HG03196 (cell line): ENCODE measurements at regions not wholly inside any gene's neighbourhood (a gene's known extent, or its start where the extent isn't known, plus 50 kb on each side); places are given as distances from the start of the nearest gene placed in this dataset.
"Not testable (repeated sequence)": the region's sequence is repeated elsewhere in the genome, so short reads cannot be mapped to it uniquely, and the experiment has no call there.

Experiments used
- ATAC-seq: cut with Tn5 transposase; IDR thresholded peaks from one replicate; pipeline ENCODE4 v1.9.1; 2021; ENCODE audit not compliant: unreplicated experiment

- ATAC-seq = no peak
Measured at GRCh38 chr2:52423655-52424054, 1343.9 kb upstream of the CHAC2 start.

- ATAC-seq = no peak
Measured at GRCh38 chr2:52423111-52423510, 1344.5 kb upstream of the CHAC2 start.

- ATAC-seq = no peak
Measured at GRCh38 chr2:52416340-52416739, 1351.3 kb upstream of the CHAC2 start.

- ATAC-seq = no peak
Measured at GRCh38 chr2:52414561-52415295, 1352.9 kb upstream of the CHAC2 start.

- not testable (repeated sequence) for ATAC-seq
Measured at GRCh38 chr2:52409308-52410118, 1358.1 kb upstream of the CHAC2 start.

- no peak for ATAC-seq
Measured at GRCh38 chr2:52405980-52406379, 1361.6 kb upstream of the CHAC2 start.

- no peak for ATAC-seq
Measured at GRCh38 chr2:52404866-52405265, 1362.7 kb upstream of the CHAC2 start.

GRCh38 chr2:52404046-52404445 is 1363.6 kb upstream of the CHAC2 start:
- no peak for ATAC-seq

- no peak for ATAC-seq
Measured at GRCh38 chr2:52402128-52402527, 1365.5 kb upstream of the CHAC2 start.

GRCh38 chr2:52396836-52397235 is 1364.9 kb upstream of the NRXN1 start:
- no peak for ATAC-seq

- ATAC-seq = no peak
Measured at GRCh38 chr2:52395912-52396311, 1364.0 kb upstream of the NRXN1 start.

- ATAC-seq = no peak
Measured at GRCh38 chr2:52391621-52392020, 1359.7 kb upstream of the NRXN1 start.

GRCh38 chr2:52390651-52391050 is 1358.7 kb upstream of the NRXN1 start:
- ATAC-seq = no peak

- ATAC-seq = no peak
Measured at GRCh38 chr2:52387937-52388590, 1356.1 kb upstream of the NRXN1 start.

GRCh38 chr2:52386433-52387030 is 1354.6 kb upstream of the NRXN1 start:
- ATAC-seq = no peak

- no peak for ATAC-seq
Measured at GRCh38 chr2:52383541-52383940, 1351.6 kb upstream of the NRXN1 start.

GRCh38 chr2:52369178-52369577 is 1337.2 kb upstream of the NRXN1 start:
- ATAC-seq = no peak

GRCh38 chr2:52368141-52368540 is 1336.2 kb upstream of the NRXN1 start:
- ATAC-seq = no peak

GRCh38 chr2:52365946-52366345 is 1334.0 kb upstream of the NRXN1 start:
- no peak for ATAC-seq

GRCh38 chr2:52356556-52356955 is 1324.6 kb upstream of the NRXN1 start:
- ATAC-seq = no peak

- no peak for ATAC-seq
Measured at GRCh38 chr2:52347292-52347691, 1315.4 kb upstream of the NRXN1 start.
